ENCODE measurements at regions not wholly inside any gene's neighbourhood (a gene's known extent, or its start where the extent isn't known, plus 50 kb on each side); places are given as distances from the start of the nearest gene placed in this dataset.

GRCh38 chr4:11182586-11183355, 245.9 kb downstream of the HS3ST1 start:
- no peak for DNase-seq (ENCODE audit: low spot score)

- no peak for DNase-seq (ENCODE audit: low spot score)
Measured at GRCh38 chr4:11182031-11182430, 246.7 kb downstream of the HS3ST1 start.

GRCh38 chr4:11179796-11180195, 248.9 kb downstream of the HS3ST1 start:
- no peak for DNase-seq (ENCODE audit: low spot score)

- DNase-seq (ENCODE audit: low spot score), result no peak
Measured at GRCh38 chr4:11178433-11178832, 250.3 kb downstream of the HS3ST1 start.

- DNase-seq (ENCODE audit: low spot score), result no peak
Measured at GRCh38 chr4:11175374-11175773, 253.3 kb downstream of the HS3ST1 start.

- no peak for DNase-seq (ENCODE audit: low spot score)
Measured at GRCh38 chr4:11166606-11167005, 262.1 kb downstream of the HS3ST1 start.

GRCh38 chr4:11166034-11166433, 262.7 kb downstream of the HS3ST1 start:
- no peak for DNase-seq (ENCODE audit: low spot score)

GRCh38 chr4:11165052-11165451, 263.6 kb downstream of the HS3ST1 start:
- DNase-seq (ENCODE audit: low spot score), result no peak

GRCh38 chr4:11160288-11160687, 268.4 kb downstream of the HS3ST1 start:
- DNase-seq (ENCODE audit: low spot score), result no peak

- no peak for DNase-seq (ENCODE audit: low spot score)
Measured at GRCh38 chr4:11158971-11159370, 269.7 kb downstream of the HS3ST1 start.

GRCh38 chr4:11155208-11155867, 273.4 kb downstream of the HS3ST1 start:
- no peak for DNase-seq (ENCODE audit: low spot score)

- no peak for DNase-seq (ENCODE audit: low spot score)
Measured at GRCh38 chr4:11153171-11153750, 275.4 kb downstream of the HS3ST1 start.

- DNase-seq (ENCODE audit: low spot score), result no peak
Measured at GRCh38 chr4:11152684-11153083, 276.0 kb downstream of the HS3ST1 start.

GRCh38 chr4:11151500-11151899, 277.2 kb downstream of the HS3ST1 start:
- DNase-seq (ENCODE audit: low spot score), result no peak

- DNase-seq (ENCODE audit: low spot score), result no peak
Measured at GRCh38 chr4:11149612-11150259, 279.0 kb downstream of the HS3ST1 start.

GRCh38 chr4:11139871-11140270, 288.8 kb downstream of the HS3ST1 start:
- DNase-seq (ENCODE audit: low spot score), result no peak

- DNase-seq (ENCODE audit: low spot score), result no peak
Measured at GRCh38 chr4:11138964-11139363, 289.7 kb downstream of the HS3ST1 start.

GRCh38 chr4:11134705-11135104, 294.0 kb downstream of the HS3ST1 start:
- DNase-seq (ENCODE audit: low spot score), result no peak

GRCh38 chr4:11133868-11134267, 294.8 kb downstream of the HS3ST1 start:
- no peak for DNase-seq (ENCODE audit: low spot score)

- DNase-seq (ENCODE audit: low spot score), result no peak
Measured at GRCh38 chr4:11132478-11132877, 296.2 kb downstream of the HS3ST1 start.

GRCh38 chr4:11131491-11131890, 297.2 kb downstream of the HS3ST1 start:
- DNase-seq (ENCODE audit: low spot score), result no peak

GRCh38 chr4:11130195-11130970, 298.3 kb downstream of the HS3ST1 start:
- no peak for DNase-seq (ENCODE audit: low spot score)
